Activated gamma-delta T cell treated with anti-CD3 and anti-CD28 coated beads, Interleukin-2, amount 50 U/mL, for 16 hours (primary cell): ENCODE measurements at regions not wholly inside any gene's neighbourhood (a gene's known extent, or its start where the extent isn't known, plus 50 kb on each side); places are given as distances from the start of the nearest gene placed in this dataset.

Experiments used
- DNase-seq: peaks from one replicate; pipeline ENCODE4 v3.0.0-alpha.2; 2020; ENCODE audit warnings: low read depth

DNA sequence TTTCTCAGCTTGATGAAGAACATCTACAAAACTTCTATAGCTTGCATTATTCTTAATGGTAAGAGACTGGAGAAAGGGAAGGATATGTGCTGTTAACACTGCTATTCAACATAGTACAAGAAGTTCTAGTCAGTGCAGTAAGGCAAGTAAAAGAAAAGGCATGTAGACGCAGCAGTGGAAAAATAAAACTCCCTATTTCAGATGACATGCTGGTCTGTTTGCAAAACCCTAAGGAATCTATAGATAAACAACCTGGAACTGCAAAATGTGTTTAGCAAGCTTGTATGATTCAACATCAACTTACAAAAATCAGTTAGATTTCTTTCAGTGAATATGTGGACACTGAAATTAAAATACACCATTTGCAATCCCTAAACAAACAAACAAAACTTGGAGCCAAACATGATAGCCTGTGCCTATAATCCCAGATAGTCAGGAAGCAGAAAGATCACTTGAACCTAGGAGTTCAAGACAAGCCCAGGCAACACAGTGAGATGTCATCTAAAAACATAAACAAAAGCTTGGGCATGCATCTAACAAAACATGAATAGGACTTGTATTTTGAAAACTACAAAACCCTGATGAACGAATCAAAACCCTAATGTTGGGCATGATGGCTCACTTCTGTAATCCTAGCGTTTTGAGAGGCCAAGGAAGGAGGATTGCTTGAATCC, 293.6 kb upstream of the RGS6 start:
- DNase-seq, result no peak

DNA sequence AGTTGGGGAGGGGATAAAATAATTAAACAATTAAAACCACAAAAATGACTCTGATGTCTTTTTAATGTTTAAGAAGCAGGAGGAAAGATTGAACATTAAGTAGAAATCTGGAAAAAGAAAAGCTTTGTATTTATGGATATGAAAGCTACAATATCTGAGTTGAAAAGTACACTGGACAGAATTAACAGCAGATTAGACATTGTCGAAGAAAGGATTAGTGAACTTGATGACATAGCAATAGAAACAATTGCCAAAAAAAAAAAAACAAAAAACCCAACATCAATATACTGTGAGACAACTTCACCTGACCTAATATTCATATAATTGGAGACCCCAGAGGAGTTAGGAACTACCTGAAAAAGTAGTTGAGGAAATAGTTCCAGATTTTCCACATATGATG, 289.5 kb upstream of the RGS6 start:
- DNase-seq, result no peak

DNA sequence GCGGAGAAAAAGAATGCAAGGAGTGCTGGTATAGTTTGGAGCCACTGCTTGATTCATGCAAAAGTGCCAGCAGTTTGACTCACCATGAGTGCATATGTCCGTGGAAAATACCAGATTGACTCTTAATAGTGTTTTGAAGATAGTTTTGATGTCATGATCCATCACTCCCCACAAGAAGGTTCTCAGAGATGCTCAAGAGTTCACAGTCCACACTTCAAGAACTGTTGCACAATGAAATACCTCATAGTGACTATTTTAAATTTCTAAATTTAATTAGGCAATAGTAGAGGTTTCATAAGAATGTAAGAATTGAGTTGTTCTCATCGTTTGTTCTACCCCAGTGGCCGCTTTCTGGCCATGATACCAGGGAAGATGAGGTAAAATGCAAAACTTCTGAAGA, 286.6 kb upstream of the RGS6 start:
- no peak for DNase-seq

DNA sequence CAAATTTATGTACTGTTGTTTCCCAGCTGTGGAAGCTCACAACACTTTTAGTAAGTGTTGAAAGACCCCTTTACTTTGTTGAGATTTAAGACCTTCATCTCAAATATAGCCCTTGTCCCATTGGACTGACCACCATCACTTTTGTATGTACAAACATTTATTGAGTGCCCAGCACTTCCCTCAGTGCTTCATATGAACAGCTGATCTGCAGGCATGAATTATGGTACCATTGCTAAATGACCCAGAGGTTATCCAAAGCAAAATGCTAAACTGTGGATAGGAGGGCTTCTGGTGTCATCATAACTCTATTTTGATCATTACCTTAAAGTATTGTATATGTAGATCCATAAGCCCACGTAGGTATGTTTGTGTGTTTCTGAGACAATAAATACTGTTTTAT, 285.7 kb upstream of the RGS6 start:
- no peak for DNase-seq

- DNase-seq, result no peak
Measured at GRCh38 chr14:71647086-71647784, 285.0 kb upstream of the RGS6 start.

GRCh38 chr14:71648725-71649124, 283.5 kb upstream of the RGS6 start:
- DNase-seq, result no peak

- DNase-seq, result no peak
Measured at GRCh38 chr14:71650187-71650755, 282.0 kb upstream of the RGS6 start.

- DNase-seq, result no peak
Measured at GRCh38 chr14:71651228-71651627, 281.0 kb upstream of the RGS6 start.

DNA sequence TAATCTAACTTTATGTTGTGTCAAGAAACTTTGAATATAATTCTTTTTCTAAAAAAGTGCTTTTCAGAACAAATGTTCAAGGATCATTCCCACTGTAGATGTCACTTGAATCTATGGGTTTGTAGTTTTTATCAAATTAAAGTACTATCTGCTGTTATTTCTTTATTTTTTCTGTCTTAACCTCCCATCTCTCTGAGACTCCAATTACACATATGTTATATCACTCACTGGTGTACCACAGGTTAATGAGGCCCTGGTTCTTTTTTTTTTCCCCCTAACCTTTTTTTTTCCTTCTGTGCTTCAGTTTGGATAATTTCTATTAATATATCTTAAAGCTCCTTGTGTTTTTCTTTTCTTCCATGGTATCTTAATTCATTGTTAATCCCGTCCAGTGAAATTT, 279.9 kb upstream of the RGS6 start:
- no peak for DNase-seq

GRCh38 chr14:71654810-71655209, 277.4 kb upstream of the RGS6 start:
- DNase-seq, result no peak

GRCh38 chr14:71658261-71658860, 273.9 kb upstream of the RGS6 start:
- no peak for DNase-seq

DNA sequence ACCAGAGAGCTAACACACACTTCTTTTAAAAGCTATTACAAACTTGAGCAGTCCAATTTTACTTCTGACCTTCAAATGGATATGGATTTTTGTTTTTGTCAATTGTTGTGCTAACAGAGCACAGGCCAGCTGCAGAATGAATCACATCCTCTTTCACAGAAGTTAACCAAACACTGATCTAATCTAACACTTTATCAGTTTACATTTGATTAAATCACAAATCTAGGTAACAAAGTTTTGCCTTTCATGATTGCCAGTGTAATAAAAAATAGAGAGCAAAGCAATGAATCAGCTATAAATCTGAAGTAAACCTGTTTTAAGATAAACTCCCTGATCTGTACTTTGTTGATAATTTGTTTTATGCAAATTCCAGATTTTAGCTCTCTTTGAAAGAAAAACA, 273.1 kb upstream of the RGS6 start:
- DNase-seq, result no peak

DNA sequence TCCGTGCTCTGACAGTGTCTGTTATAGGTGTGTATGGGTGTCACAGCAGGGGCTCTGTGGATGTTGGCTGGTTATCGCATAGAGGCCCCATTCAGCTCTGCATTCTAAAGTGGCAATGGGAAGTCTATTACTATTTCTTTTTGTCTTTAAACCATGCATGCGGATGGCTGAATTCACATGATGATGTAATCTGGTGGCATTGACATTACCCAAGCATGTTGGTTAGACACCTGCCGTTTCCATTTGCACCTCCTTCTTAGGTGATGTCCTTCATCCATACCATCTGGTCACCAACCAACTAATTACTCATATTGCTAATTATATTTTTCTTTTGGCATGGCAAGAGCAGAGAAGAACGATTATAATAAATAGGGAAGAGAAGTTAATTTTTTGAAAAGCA, 270.8 kb upstream of the RGS6 start:
- no peak for DNase-seq

DNA sequence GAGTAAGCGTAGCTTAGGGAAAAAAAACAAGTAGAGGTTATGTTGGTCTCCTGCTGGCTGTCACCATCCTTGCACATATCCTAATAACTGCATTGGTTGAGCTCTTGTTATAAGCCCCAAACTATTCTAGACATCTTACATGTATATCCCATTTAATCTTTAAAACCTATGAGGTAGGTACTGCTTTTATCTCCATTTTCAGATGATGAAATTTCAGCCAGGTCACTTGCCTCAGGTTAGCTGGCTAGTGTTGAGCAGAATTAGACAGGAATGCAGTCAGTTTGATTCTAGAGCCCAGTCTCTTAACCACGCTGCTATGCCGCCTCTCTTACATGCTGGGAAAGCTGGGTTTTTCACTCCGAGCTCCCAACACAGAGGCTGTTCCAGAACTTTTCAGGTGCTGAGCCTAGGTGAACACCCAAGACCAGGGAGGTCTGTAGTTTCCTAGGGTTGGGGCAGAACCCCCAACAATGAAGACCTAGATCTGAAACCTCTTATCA, 269.9 kb upstream of the RGS6 start:
- no peak for DNase-seq

DNA sequence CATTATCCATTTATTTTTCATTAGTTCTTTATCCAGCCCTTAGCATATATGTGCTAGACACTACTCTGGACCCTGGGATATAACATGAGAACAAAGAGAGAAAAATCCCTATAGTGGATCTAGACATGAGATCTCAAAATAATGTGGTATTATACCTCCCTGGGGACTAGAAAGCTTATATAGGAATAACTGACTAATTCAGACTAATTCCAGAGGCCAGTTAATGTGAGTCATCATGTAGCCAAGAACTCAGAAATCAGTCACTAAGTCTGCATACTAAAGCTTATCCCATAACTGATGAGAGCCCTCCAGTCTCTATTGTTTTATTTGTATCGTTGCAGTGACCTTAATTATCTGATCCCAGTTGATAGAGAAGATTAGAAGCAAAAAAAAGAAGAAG, 267.1 kb upstream of the RGS6 start:
- no peak for DNase-seq

DNA sequence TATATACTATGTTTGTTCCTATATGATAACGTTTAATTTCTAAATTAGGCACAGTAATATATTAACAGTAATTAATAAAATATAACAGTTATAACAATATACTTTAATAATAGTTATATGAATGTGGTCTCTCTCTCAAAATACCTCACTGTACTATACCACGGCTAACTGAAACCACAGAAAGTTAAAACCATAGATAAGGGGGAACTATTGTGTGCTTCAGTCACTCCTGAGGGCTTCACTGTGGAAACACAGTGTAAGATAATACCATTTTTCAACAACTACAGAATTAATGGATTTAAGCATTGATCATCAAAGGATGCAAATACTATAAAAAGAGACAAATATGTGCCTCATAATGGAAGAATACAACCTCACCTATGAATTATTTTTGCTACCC, 266.4 kb upstream of the RGS6 start:
- DNase-seq, result no peak

DNA sequence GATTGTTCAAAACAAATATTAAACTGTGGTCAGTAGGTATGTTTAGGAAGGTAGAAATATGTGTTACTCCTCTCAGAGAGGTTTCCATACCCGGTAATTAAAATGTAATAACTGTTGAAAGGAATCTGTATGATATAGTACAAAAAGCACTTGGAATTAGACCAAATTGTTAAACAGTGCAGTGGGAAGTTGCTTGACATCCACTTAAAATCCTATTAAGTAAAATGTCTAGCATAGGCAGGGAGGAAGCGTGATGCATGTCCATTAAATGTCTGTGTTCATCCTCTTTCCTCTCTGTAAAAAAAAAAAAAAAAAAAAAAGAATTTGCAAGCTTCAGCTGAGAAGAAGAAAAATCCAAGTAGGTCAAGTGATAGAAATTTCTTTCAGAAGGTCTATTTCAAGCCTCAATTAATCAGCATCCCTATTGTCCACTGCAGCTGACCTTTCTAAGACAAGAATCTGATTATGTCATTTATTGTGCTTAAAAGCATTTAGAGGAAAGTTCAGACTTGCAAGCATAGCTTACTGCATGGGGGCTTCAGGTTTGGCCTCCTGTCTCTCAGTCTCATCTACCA, 265.6 kb upstream of the RGS6 start:
- no peak for DNase-seq

DNA sequence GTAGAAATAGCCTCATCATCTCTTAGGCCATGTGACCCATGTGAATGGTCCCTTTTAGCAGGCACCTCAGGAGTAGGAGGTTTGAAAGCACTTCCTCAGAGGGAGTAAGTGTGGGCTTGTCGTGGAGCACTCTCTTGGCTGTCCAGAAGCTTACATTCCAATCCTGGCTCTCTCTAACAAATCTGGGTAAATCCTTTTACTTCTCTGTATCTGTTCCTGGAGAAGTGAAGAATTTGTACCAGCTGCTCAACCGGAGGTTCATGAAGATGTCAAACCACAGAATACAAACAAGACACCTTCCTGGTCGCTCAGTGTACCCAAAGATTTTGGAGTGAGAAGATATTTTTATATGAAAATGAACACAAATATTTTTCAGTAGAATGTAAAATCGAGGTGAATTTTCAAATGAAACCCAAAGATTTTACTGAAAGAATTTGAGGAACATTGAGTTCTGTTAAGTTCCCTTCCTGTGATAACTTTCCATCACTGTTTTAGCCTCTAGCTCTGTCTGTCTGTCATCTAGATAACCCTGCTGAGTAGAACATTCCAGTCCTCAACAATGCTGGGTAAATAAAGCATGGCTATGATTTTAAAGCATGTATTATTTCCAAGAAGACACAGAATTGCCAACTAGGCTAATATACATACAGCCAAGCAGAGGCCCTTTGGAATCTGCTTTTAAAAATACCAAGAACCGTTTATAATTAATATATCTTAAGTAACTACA, 263.9 kb upstream of the RGS6 start:
- DNase-seq, result no peak

DNA sequence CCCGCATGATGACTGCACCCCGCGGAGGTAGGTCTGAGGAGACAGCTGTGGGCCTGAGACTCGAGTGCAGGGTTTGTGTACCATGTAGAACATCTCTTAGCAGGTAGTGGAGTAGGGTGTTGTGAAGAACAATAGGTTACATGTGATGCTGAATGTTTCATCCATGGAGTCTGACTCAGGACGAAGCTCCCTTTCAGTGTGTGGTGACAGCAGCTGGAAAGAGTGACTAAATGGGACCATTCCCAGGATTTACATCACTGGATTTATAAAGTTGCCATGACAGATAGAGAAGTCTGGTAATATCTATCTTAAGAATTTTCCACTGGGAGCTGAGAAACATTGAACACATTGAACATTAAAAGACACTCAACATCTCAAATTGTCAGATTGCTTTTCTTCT, 259.6 kb upstream of the RGS6 start:
- no peak for DNase-seq

GRCh38 chr14:71675126-71675899, 256.9 kb upstream of the RGS6 start:
- DNase-seq, result no peak

- no peak for DNase-seq
Measured at GRCh38 chr14:71675900-71676287, 256.3 kb upstream of the RGS6 start.
